GM12878 (cell line): ENCODE measurements at regions not wholly inside any gene's neighbourhood (a gene's known extent, or its start where the extent isn't known, plus 50 kb on each side); places are given as distances from the start of the nearest gene placed in this dataset.

Experiments
- ATAC-seq: fragments of 200-7000 bp; cut with Tn5 transposase; 3 replicates; pipeline ENCODE4 v1.9.1; 2020; ENCODE audit warnings: mild to moderate bottlenecking, moderate library complexity
- BruUV-seq: library from RNA; stranded (reverse); fragments of 400-500 nt; replicated peaks from 2 replicates; lab custom pipeline; 2021; lab: Mats Ljungman, UMichigan
- CTCF ChIA-PET: fragments of 300-600 bp; sonication (Branson Sonifier 250); formaldehyde crosslinking; extraction: SDS; loops from one replicate; lab custom pipeline; 2021; ENCODE audit warnings: inconsistent platforms; lab: Yijun Ruan, JAX
- POLR2A ChIA-PET: fragments of 350-600 bp; formaldehyde crosslinking; extraction: SDS; loops from one replicate; lab custom pipeline; 2021; ENCODE audit warnings: inconsistent platforms; lab: Charles Lee
- RAD21 ChIA-PET: fragments of 300-600 bp; sonication (Branson Sonifier 250); formaldehyde crosslinking; loops from one replicate; lab custom pipeline; 2023; ENCODE audit warnings: antibody characterized with exemption; ENCODE audit not compliant: unreplicated experiment; lab: Charles Lee
- SMC1A ChIA-PET: fragments of 300-600 bp; sonication (Branson Sonifier 250); formaldehyde crosslinking; loops from one replicate; lab custom pipeline; 2023; ENCODE audit not compliant: unreplicated experiment, uncharacterized antibody; lab: Charles Lee
- DNase-seq: peaks from one replicate; pipeline ENCODE4 v3.0.0-alpha.2; 2011; ENCODE audit warnings: low read depth, low spot score
- FAIRE-seq: peaks from 3 replicates; lab custom pipeline; 2011; peaks lifted over from hg19 to GRCh38; lab: Jason Lieb, UNC
- H2AFZ ChIP-seq: 2 replicates; pipeline ENCODE4 v1.6.0; 2011; ENCODE audit warnings: low read depth, low read length, control low read depth; ENCODE audit not compliant: control insufficient read depth
- H3K27ac ChIP-seq: 2 replicates; pipeline ENCODE4 v1.5.1; 2011; ENCODE audit warnings: control low read depth; ENCODE audit not compliant: control insufficient read depth, insufficient read depth
- H3K27me3 ChIP-seq, 2 experiments: replicated peaks in 1 of 2; 2 replicates each; pipeline versions ENCODE4 v1.6.0 to v1.6.1; 2011; ENCODE audit warnings: low read length in 1 of 2; ENCODE audit not compliant: control insufficient read depth in 2 of 2, insufficient read depth in 2 of 2
- H3K36me3 ChIP-seq, 2 experiments: 2 replicates each; pipeline ENCODE4 v1.5.1; 2011; ENCODE audit warnings: low read length in 1 of 2; ENCODE audit not compliant: control insufficient read depth in 2 of 2, insufficient read depth in 2 of 2
- H3K4me1 ChIP-seq: 2 replicates; pipeline ENCODE4 v1.6.1; 2011; ENCODE audit warnings: mild to moderate bottlenecking, low read length, moderate library complexity, mixed read lengths; ENCODE audit not compliant: control insufficient read depth, insufficient read depth
- H3K4me2 ChIP-seq: 2 replicates; pipeline ENCODE4 v1.6.0; 2011; ENCODE audit warnings: control low read depth; ENCODE audit not compliant: control insufficient read depth, insufficient read depth
- H3K4me3 ChIP-seq: fragments of 200-600 bp; sonication (generic); 2 replicates; pipeline ENCODE4 v1.5.1; 2016
- H3K79me2 ChIP-seq: 2 replicates; pipeline ENCODE4 v1.6.0; 2011; ENCODE audit warnings: low read length; ENCODE audit not compliant: control insufficient read depth, insufficient read depth
- H3K9ac ChIP-seq: 2 replicates; pipeline ENCODE4 v1.8.0; 2011; ENCODE audit warnings: low read length, control low read depth, mixed read lengths; ENCODE audit not compliant: control insufficient read depth, insufficient read depth
- H3K9me3 ChIP-seq: replicated peaks from 3 replicates; pipeline ENCODE4 v1.5.1; 2011; ENCODE audit warnings: mild to moderate bottlenecking, low read length; ENCODE audit not compliant: control insufficient read depth, insufficient read depth
- H4K20me1 ChIP-seq: 2 replicates; pipeline ENCODE4 v1.6.0; 2011; ENCODE audit not compliant: control insufficient read depth, insufficient read depth
- BCL11A ChIP-seq: IDR thresholded peaks from 2 replicates; pipeline ENCODE4 v1.6.1; 2011; ENCODE audit warnings: low read depth, low read length
- BCLAF1 ChIP-seq: fragments of 450-650 bp; IDR thresholded peaks from 2 replicates; pipeline ENCODE4 v1.6.1; 2017; ENCODE audit warnings: antibody characterized with exemption, mild to moderate bottlenecking, moderate library complexity
- CEBPZ ChIP-seq: fragments of 150-350 bp; IDR thresholded peaks from 2 replicates; pipeline ENCODE4 v1.6.1; 2016; ENCODE audit warnings: low read depth, low read length
- IRF3 ChIP-seq: fragments of 450-650 bp; IDR thresholded peaks from 2 replicates; pipeline ENCODE4 v1.6.1; 2014; ENCODE audit warnings: mild to moderate bottlenecking
- NBN ChIP-seq: fragments of 450-650 bp; IDR thresholded peaks from 2 replicates; pipeline ENCODE4 v1.6.1; 2016
- NR2C2 ChIP-seq: IDR thresholded peaks from 2 replicates; pipeline ENCODE4 v1.6.1; 2011; ENCODE audit warnings: borderline replicate concordance, low read depth; ENCODE audit not compliant: control insufficient read depth, insufficient read length
- POLR2A ChIP-seq: IDR thresholded peaks from 2 replicates; pipeline ENCODE4 v1.6.1; 2011; ENCODE audit warnings: low read depth, mild to moderate bottlenecking, low read length
- SKIL ChIP-seq: fragments of 450-650 bp; IDR thresholded peaks from 2 replicates; pipeline ENCODE4 v1.6.1; 2017; ENCODE audit warnings: mild to moderate bottlenecking, low read depth, inconsistent platforms; ENCODE audit not compliant: poor library complexity, severe bottlenecking
- STAT3 ChIP-seq: IDR thresholded peaks from 2 replicates; pipeline ENCODE4 v1.6.1; 2011; ENCODE audit warnings: low read depth, low read length, improper control_type of control experiment
- SUPT20H ChIP-seq: IDR thresholded peaks from 2 replicates; pipeline ENCODE4 v1.6.1; 2011; ENCODE audit warnings: low read depth, mild to moderate bottlenecking, low read length, moderate library complexity, borderline replicate concordance; ENCODE audit not compliant: control insufficient read depth
- TARDBP ChIP-seq: IDR thresholded peaks from 2 replicates; pipeline ENCODE4 v1.6.1; 2016; ENCODE audit warnings: borderline replicate concordance
- USF2 ChIP-seq: IDR thresholded peaks from 2 replicates; pipeline ENCODE4 v1.6.1; 2011; ENCODE audit warnings: low read depth, low read length, improper control_type of control experiment, borderline replicate concordance
- in situ Hi-C: fragments of 300-500 bp; cut with MboI; formaldehyde crosslinking; loops from 9 replicates; pipeline ENCODE4 v1.14.3; 2018; ENCODE audit warnings: mixed read lengths
- intact Hi-C: fragments of 100-400 bp; cut with micrococcal nuclease; formaldehyde crosslinking; loops from one replicate; pipeline ENCODE4 v1.14.2; 2022; ENCODE audit not compliant: unreplicated experiment

- Histone ChIP-seq H3K9me3 (no peaks in the 10 kb centered on the region), H3K4me3 (no peak overlapping the region), H3K4me1 (no peaks in the 10 kb centered on the region), H3K9ac (no peak overlapping the region), H4K20me1 (no peaks in the 10 kb centered on the region), H3K79me2 (no peaks in the 10 kb centered on the region), H3K36me3 (no peaks in the 10 kb centered on the region), H2AFZ (no peak overlapping the region), H3K27ac (no peak overlapping the region), H3K27me3 (no peaks in the 10 kb centered on the region), H3K4me2 (no peak overlapping the region)
- in situ Hi-C loops, result loop anchor here (10.0 kb wide), 1 partner anchor 294 kb away; no protein-coding TSS in a partner anchor
- intact Hi-C loops, result no loop called here
- CTCF ChIA-PET, result no interaction called here
- DNase-seq (no peak), ATAC-seq (no peak), FAIRE-seq (no peak)
- RAD21 ChIA-PET, result no interaction called here
- no TSS peak for BruUV-seq
- POLR2A ChIA-PET, result no interaction called here
- SMC1A ChIA-PET, result interaction anchor here (8.6 kb wide), 1 partner anchor 126 kb away, joined by 145 read pairs; no protein-coding TSS in a partner anchor
- TF ChIP-seq BCLAF1 (no peak), SKIL (no peak), BCL11A (no peak), TARDBP (no peak), CEBPZ (no peak), NBN (no peak), NR2C2 (no peak), STAT3 (no peak), USF2 (no peak), IRF3 (no peak), SUPT20H (no peak), POLR2A (no peak)
Measured at GRCh38 chr4:114078636-114079035, 99.2 kb upstream of the ARSJ start.
